ENCODE measurements at regions not wholly inside any gene's neighbourhood (a gene's known extent, or its start where the extent isn't known, plus 50 kb on each side); places are given as distances from the start of the nearest gene placed in this dataset.

GRCh38 chr6:94215552-94215951 lies 796.2 kb upstream of the EPHA7 start:
- TF ChIP-seq CTCF (IDR thresholded peaks at IDR 0.05 in 4 of 5, conservative IDR thresholded peaks at IDR 0.05 in 1 of 5) (no peak), POLR2A (IDR thresholded peaks at IDR 0.05) (no peak)

All from gastrocnemius medialis (tissue), 4 donors.